Chondrocyte (in vitro differentiated cells): ENCODE measurements at regions not wholly inside any gene's neighbourhood (a gene's known extent, or its start where the extent isn't known, plus 50 kb on each side); places are given as distances from the start of the nearest gene placed in this dataset.
"Not testable (repeated sequence)": the region's sequence is repeated elsewhere in the genome, so short reads cannot be mapped to it uniquely, and the experiment has no call there.

Experiments
- DNase-seq: peaks from one replicate; pipeline ENCODE4 v3.0.0; 2021; ENCODE audit warnings: mixed read lengths, low spot score
- H3K27ac Mint-ChIP-seq: one replicate; pipeline ENCODE4 v1.8.0; 2021; ENCODE audit warnings: mild to moderate bottlenecking, moderate library complexity, mixed read lengths; ENCODE audit not compliant: unreplicated experiment
- H3K27me3 Mint-ChIP-seq: 2 replicates; pipeline ENCODE4 v1.8.0; 2021; ENCODE audit warnings: low read depth, mixed read lengths
- H3K36me3 Mint-ChIP-seq: 2 replicates; pipeline ENCODE4 v1.8.0; 2021; ENCODE audit warnings: low read depth, mixed read lengths
- H3K4me1 Mint-ChIP-seq: 2 replicates; pipeline ENCODE4 v1.8.0; 2021; ENCODE audit warnings: low read depth, mild to moderate bottlenecking, mixed read lengths
- H3K4me3 Mint-ChIP-seq: one replicate; pipeline ENCODE4 v1.8.0; 2021; ENCODE audit warnings: mild to moderate bottlenecking, moderate library complexity, mixed read lengths; ENCODE audit not compliant: unreplicated experiment
- H3K9me3 Mint-ChIP-seq: 2 replicates; pipeline ENCODE4 v1.8.0; 2021; ENCODE audit warnings: low read depth, mixed read lengths
- TF ChIP-seq, protein P1 (sequence below): fragments of 200-600 bp; sonication (generic); IDR thresholded peaks from 2 replicates; pipeline ENCODE4 v1.5.0; 2021; ENCODE audit warnings: antibody characterized with exemption, mild to moderate bottlenecking, moderate library complexity

DNA sequence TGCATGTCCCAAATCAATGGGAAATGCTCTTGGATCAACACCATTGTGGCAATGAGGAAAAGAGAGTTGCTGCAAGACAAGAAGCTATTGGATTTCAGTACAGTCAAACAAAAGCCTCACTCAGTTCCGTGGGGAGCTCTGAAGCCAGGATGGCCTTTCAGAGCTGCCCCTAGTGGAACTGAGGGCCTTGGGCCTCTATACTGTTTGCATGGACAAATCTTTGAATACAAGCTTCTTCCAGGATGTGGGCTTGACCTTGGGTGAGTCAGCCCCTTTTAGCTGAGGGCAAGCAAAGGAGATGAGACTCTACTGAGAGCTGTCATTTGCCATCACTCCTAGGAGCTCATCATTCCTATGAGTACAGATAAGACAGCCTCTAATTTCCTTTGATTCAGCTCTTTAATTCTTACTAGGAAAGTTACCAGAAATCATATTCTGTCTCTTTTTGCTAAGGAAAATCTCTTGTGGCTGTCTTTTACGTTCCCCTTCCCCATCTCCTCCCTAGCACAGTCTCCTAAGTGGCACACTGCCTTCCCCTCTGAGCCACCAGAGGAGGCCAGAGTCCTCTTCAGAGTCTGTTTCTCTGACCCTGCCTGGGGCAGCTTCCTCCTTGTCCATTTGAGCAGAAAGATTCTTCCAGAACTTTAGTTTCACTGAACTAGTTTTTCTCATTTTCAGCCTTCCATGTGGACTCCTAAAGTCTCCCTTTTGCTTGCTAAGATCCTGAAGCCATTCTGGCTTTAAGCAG is 168.8 kb upstream of the POC5 start:
- H3K27ac Mint-ChIP-seq, result no peak overlapping the region
- H3K27me3 Mint-ChIP-seq, result no peaks in the 10 kb centered on the region
- no peak for DNase-seq
- H3K36me3 Mint-ChIP-seq, result no peaks in the 10 kb centered on the region
- peaks cover 2% of the 10 kb centered on the region for H3K4me1 Mint-ChIP-seq
- TF ChIP-seq, protein P1, sequence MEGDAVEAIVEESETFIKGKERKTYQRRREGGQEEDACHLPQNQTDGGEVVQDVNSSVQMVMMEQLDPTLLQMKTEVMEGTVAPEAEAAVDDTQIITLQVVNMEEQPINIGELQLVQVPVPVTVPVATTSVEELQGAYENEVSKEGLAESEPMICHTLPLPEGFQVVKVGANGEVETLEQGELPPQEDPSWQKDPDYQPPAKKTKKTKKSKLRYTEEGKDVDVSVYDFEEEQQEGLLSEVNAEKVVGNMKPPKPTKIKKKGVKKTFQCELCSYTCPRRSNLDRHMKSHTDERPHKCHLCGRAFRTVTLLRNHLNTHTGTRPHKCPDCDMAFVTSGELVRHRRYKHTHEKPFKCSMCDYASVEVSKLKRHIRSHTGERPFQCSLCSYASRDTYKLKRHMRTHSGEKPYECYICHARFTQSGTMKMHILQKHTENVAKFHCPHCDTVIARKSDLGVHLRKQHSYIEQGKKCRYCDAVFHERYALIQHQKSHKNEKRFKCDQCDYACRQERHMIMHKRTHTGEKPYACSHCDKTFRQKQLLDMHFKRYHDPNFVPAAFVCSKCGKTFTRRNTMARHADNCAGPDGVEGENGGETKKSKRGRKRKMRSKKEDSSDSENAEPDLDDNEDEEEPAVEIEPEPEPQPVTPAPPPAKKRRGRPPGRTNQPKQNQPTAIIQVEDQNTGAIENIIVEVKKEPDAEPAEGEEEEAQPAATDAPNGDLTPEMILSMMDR, result peak; percentile 48
- no peaks in the 10 kb centered on the region for H3K9me3 Mint-ChIP-seq
- H3K4me3 Mint-ChIP-seq, result no peak overlapping the region

DNA sequence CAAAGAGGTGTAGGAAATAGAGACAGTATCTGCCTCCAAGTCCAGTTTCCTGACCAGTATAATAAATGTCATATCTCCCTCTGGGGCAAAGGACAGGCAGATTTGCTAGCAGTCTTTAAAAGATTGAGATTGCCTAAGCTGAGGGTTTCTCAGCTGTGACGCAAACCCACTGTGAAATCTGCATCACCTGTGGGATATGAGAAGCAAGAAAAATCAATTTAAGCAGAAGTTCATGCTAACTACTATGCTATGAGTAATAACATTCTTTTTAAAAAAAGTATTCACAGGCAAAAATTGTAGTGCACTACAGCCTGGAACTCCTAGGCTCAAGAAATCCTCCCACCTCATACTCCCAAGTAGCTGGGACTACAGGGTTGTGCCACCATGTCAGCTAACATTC is 168.1 kb upstream of the POC5 start:
- Mint-ChIP-seq H3K4me3 (no peak overlapping the region), H3K27me3 (no peaks in the 10 kb centered on the region), H3K36me3 (no peaks in the 10 kb centered on the region), H3K27ac (no peak overlapping the region), H3K9me3 (peaks cover 6% of the 10 kb centered on the region), H3K4me1 (peaks cover 2% of the 10 kb centered on the region)
- TF ChIP-seq, protein P1, result no peak
- DNase-seq, result no peak

GRCh38 chr5:75869891-75870290 is 152.7 kb upstream of the POC5 start:
- H3K4me1 Mint-ChIP-seq, result no peaks in the 10 kb centered on the region
- TF ChIP-seq, protein P1, result no peak
- peaks cover 6% of the 10 kb centered on the region for H3K9me3 Mint-ChIP-seq
- H3K4me3 Mint-ChIP-seq, result no peak overlapping the region
- H3K27me3 Mint-ChIP-seq, result peaks cover 12% of the 10 kb centered on the region
- H3K36me3 Mint-ChIP-seq, result no peaks in the 10 kb centered on the region
- H3K27ac Mint-ChIP-seq, result no peak overlapping the region
- DNase-seq, result no peak

- no peak overlapping the region for H3K4me3 Mint-ChIP-seq
- peaks cover 21% of the 10 kb centered on the region for H3K9me3 Mint-ChIP-seq
- peaks cover 25% of the 10 kb centered on the region for H3K27me3 Mint-ChIP-seq
- DNase-seq, result no peak
- H3K36me3 Mint-ChIP-seq, result no peaks in the 10 kb centered on the region
- TF ChIP-seq, protein P1, result no peak
- H3K27ac Mint-ChIP-seq, result no peak overlapping the region
- no peaks in the 10 kb centered on the region for H3K4me1 Mint-ChIP-seq
These were observed 145.6 kb upstream of the POC5 start for GRCh38 chr5:75862872-75863271.

- H3K27me3 Mint-ChIP-seq, result peaks cover 19% of the 10 kb centered on the region
- H3K36me3 Mint-ChIP-seq, H3K4me1 Mint-ChIP-seq, DNase-seq, H3K27ac Mint-ChIP-seq, H3K4me3 Mint-ChIP-seq: not testable (repeated sequence)
- peaks cover 23% of the 10 kb centered on the region for H3K9me3 Mint-ChIP-seq
These were observed 142.4 kb upstream of the POC5 start for GRCh38 chr5:75859621-75860020.

- H3K9me3 Mint-ChIP-seq, result peaks cover 23% of the 10 kb centered on the region
- TF ChIP-seq, protein P1, result no peak
- no peaks in the 10 kb centered on the region for H3K4me1 Mint-ChIP-seq
- H3K27ac Mint-ChIP-seq, result no peak overlapping the region
- DNase-seq, result no peak
- H3K27me3 Mint-ChIP-seq, result peaks cover 17% of the 10 kb centered on the region
- no peak overlapping the region for H3K4me3 Mint-ChIP-seq
- no peaks in the 10 kb centered on the region for H3K36me3 Mint-ChIP-seq
These were observed 138.8 kb upstream of the POC5 start for GRCh38 chr5:75856056-75856455.
